GM12891 (cell line): ENCODE measurements at regions not wholly inside any gene's neighbourhood (a gene's known extent, or its start where the extent isn't known, plus 50 kb on each side); places are given as distances from the start of the nearest gene placed in this dataset.

Experiments used
- DNase-seq: peaks from one replicate; pipeline ENCODE4 v3.0.0; 2011; ENCODE audit warnings: low spot score; ENCODE audit not compliant: insufficient read length
- FAIRE-seq: peaks from 2 replicates; lab custom pipeline; 2011; peaks lifted over from hg19 to GRCh38; lab: Jason Lieb, UNC
- PAX5 ChIP-seq: IDR thresholded peaks from 2 replicates; pipeline ENCODE4 v1.6.1; 2011; ENCODE audit warnings: low read length, moderate library complexity, mild to moderate bottlenecking; ENCODE audit not compliant: insufficient read depth, severe bottlenecking
- POLR2A ChIP-seq: IDR thresholded peaks from 2 replicates; pipeline ENCODE4 v1.6.1; 2011; ENCODE audit warnings: low read depth, low read length, control low read depth
- POLR2AphosphoS5 ChIP-seq: IDR thresholded peaks from 2 replicates; pipeline ENCODE4 v1.6.1; 2011; ENCODE audit warnings: low read depth, low read length, control low read depth
- POU2F2 ChIP-seq: IDR thresholded peaks from 2 replicates; pipeline ENCODE4 v1.6.1; 2011; ENCODE audit warnings: low read depth, mild to moderate bottlenecking, control low read depth, low read length, moderate library complexity
- SPI1 ChIP-seq: IDR thresholded peaks from 2 replicates; pipeline ENCODE4 v1.6.1; 2011; ENCODE audit warnings: low read depth, low read length, control low read depth
- TAF1 ChIP-seq: IDR thresholded peaks from 2 replicates; pipeline ENCODE4 v1.6.1; 2011; ENCODE audit warnings: low read depth, low read length, control low read depth

DNA sequence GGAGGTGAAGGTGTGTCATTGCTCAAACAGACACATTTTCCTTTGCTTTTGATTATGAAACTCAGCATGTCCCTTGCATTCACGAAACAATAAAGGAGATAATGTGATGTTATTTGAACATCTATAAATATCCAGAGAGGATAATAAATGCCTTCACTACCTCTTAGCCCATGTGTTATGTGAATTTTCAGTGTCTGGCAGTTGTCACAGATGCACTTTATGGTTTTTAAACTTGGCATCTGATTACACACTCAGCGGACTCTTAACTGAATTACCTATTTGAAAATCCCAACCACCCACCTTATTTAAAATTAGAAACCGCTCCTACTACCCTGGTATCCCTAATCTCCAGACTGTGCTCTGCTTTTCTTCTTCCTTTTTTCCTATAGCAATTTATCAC is 254.2 kb downstream of the COG6 start:
- TF ChIP-seq SPI1 (no peak), POLR2A (no peak), POLR2AphosphoS5 (no peak), POU2F2 (no peak), PAX5 (no peak), TAF1 (no peak)
- FAIRE-seq (no peak), DNase-seq (no peak)

DNA sequence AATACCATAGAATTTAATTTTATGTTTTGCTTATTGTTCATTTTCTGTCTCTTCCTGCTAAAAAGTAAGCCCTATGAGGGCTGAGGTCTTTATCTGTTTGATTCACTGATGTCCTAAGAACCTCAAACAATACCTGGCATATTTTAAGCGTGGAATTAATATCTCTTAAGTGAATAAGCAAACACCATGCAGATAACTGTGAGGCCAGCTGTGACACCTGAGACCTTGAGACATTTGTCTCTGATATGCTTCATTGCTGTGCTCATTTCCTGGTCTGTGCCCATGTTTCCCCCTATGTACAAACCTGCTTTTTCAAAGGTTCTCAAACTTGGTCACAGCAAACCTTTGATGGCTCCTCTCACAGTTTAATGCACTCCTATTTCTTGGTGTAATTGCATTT is 254.6 kb downstream of the COG6 start:
- TF ChIP-seq SPI1, result no peak
- no peak for TF ChIP-seq TAF1
- no peak for TF ChIP-seq POLR2AphosphoS5
- no peak for TF ChIP-seq POLR2A
- TF ChIP-seq POU2F2, result no peak
- TF ChIP-seq PAX5, result no peak

DNA sequence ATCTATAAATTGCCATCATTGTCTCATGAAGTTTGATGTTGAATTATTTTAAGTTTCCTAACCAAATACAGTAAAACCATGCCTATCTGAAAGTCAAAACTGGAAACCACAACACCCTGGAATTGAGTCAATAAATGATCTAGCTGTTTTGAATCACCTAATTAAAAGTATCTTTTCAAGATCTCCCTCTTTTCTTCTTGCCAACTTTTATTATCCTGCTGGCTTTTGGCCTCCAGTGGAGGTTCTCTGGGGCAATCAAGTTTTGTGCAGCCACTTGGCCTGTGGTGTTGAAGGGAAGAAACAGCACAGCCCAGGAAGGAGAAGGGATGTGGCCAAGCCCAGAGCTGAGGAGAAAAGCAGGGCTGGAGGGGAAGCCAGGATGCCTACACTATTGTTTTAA is 255.4 kb downstream of the COG6 start:
- TF ChIP-seq POLR2A, result no peak
- no peak for TF ChIP-seq POU2F2
- TF ChIP-seq POLR2AphosphoS5, result no peak
- no peak for TF ChIP-seq SPI1
- no peak for TF ChIP-seq PAX5
- TF ChIP-seq TAF1, result no peak
- DNase-seq (no peak), FAIRE-seq (no peak)

More for the DNA sequence above, 254.6 kb downstream of the COG6 start:
- FAIRE-seq (no peak), DNase-seq (no peak)

- DNase-seq (no peak), FAIRE-seq (no peak)
- no peak for TF ChIP-seq POLR2AphosphoS5
- no peak for TF ChIP-seq PAX5
- TF ChIP-seq TAF1, result no peak
- TF ChIP-seq POU2F2, result no peak
- no peak for TF ChIP-seq POLR2A
- TF ChIP-seq SPI1, result no peak
Measured at GRCh38 chr13:39913339-39913738, 257.9 kb downstream of the COG6 start.

- FAIRE-seq, result no peak
- no peak for TF ChIP-seq POLR2A
- no peak for TF ChIP-seq PAX5
- TF ChIP-seq TAF1, result no peak
- TF ChIP-seq SPI1, result no peak
- TF ChIP-seq POU2F2, result no peak
- no peak for TF ChIP-seq POLR2AphosphoS5
- DNase-seq, result no peak
Measured at GRCh38 chr13:39913928-39914327, 258.5 kb downstream of the COG6 start.

- TF ChIP-seq PAX5, result no peak
- TF ChIP-seq TAF1, result no peak
- TF ChIP-seq POLR2A, result no peak
- TF ChIP-seq SPI1, result no peak
- TF ChIP-seq POU2F2, result no peak
- TF ChIP-seq POLR2AphosphoS5, result no peak
- FAIRE-seq, result no peak
- no peak for DNase-seq
Measured at GRCh38 chr13:39915418-39915817, 260.0 kb downstream of the COG6 start.

- TF ChIP-seq POLR2AphosphoS5 (no peak), SPI1 (no peak), POU2F2 (no peak), PAX5 (no peak), POLR2A (no peak), TAF1 (no peak)
- DNase-seq (no peak), FAIRE-seq (no peak)
Measured at GRCh38 chr13:39916330-39916729, 260.9 kb downstream of the COG6 start.

DNA sequence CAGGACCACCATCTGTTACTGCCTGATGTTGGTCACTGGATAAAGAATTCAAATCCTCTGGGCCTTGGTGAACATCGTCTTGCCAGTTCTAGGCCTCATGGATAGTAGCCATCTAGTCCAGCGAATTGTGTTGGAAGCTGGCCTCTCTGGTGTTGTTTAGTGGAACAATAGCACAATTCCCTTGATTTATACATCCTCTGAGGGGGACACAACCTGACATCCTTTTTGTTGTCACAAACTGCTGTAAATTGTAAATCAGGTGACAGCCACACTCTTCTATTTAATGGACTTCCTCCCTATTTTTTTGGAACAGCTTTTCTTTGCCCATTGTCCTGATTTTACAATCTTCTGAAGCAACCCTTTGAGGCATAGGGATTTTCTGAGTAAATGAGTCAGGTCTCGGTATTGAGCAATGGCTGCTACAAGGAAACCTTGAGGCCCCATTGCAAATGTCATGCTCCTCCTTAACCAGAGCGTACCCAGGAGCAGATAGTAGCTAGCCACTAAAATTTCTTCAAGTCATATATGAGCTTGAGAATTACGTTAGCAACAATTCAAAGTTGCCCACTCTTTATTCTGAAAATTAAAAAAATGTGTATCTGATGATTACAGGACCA is 263.3 kb downstream of the COG6 start:
- FAIRE-seq (no peak), DNase-seq (no peak)
- no peak for TF ChIP-seq POLR2A
- no peak for TF ChIP-seq POU2F2
- no peak for TF ChIP-seq SPI1
- no peak for TF ChIP-seq TAF1
- TF ChIP-seq POLR2AphosphoS5, result no peak
- TF ChIP-seq PAX5, result no peak

GRCh38 chr13:39920613-39921012 is 265.2 kb downstream of the COG6 start:
- DNase-seq (no peak), FAIRE-seq (no peak)
- TF ChIP-seq PAX5 (no peak), POLR2A (no peak), TAF1 (no peak), POLR2AphosphoS5 (no peak), SPI1 (no peak), POU2F2 (no peak)

DNA sequence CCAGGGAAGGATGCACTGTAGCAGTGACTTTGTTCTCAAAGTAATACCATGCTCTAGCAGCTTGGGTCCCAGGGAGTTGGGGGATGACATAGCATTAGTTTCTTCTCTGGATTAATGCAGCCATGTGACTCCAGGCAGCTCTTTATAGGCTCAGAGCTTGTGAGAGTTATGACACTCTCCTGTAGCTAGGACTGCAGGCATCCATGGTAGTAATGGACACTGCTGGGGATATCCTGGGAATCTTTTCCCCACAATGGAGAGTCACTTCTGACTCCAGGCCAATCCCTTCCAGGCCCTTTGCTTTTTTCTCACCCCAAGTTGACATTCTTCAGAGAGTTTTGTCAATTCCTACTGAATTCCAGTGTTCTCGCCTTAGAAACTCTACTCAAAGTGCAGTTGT is 270.9 kb downstream of the COG6 start:
- TF ChIP-seq TAF1 (no peak), POU2F2 (no peak), POLR2A (no peak), POLR2AphosphoS5 (no peak), SPI1 (no peak)
- FAIRE-seq (no peak), DNase-seq (no peak)
